Inferior parietal cortex (tissue), 1 donor: ENCODE measurements at regions not wholly inside any gene's neighbourhood (a gene's known extent, or its start where the extent isn't known, plus 50 kb on each side); places are given as distances from the start of the nearest gene placed in this dataset.
"Not testable (repeated sequence)": the region's sequence is repeated elsewhere in the genome, so short reads cannot be mapped to it uniquely, and the experiment has no call there.

Source experiments
- DNase-seq: peaks from one replicate; pipeline ENCODE4 v3.0.0-alpha.2; 2016; ENCODE audit errors: extremely low spot score

- DNase-seq = no peak
Measured at GRCh38 chr1:192862271-192862670, 53.4 kb downstream of the RGS2 start.

- no peak for DNase-seq
Measured at GRCh38 chr1:192866241-192866868, 57.5 kb downstream of the RGS2 start.

GRCh38 chr1:192867180-192867579 lies 58.3 kb downstream of the RGS2 start:
- no peak for DNase-seq

- no peak for DNase-seq
Measured at GRCh38 chr1:192869308-192869940, 60.6 kb downstream of the RGS2 start.

GRCh38 chr1:192872010-192872409 lies 63.2 kb downstream of the RGS2 start:
- no peak for DNase-seq

GRCh38 chr1:192873836-192874235 lies 65.0 kb downstream of the RGS2 start:
- DNase-seq = no peak

- no peak for DNase-seq
Measured at GRCh38 chr1:192876633-192877032, 67.8 kb downstream of the RGS2 start.

GRCh38 chr1:192877283-192877886 lies 68.5 kb downstream of the RGS2 start:
- DNase-seq = no peak

GRCh38 chr1:192878249-192878648 lies 69.4 kb downstream of the RGS2 start:
- DNase-seq = no peak

- DNase-seq = no peak
Measured at GRCh38 chr1:192879406-192879805, 70.6 kb downstream of the RGS2 start.

GRCh38 chr1:192880231-192880630 lies 71.4 kb downstream of the RGS2 start:
- no peak for DNase-seq

- DNase-seq = no peak
Measured at GRCh38 chr1:192884241-192884640, 75.4 kb downstream of the RGS2 start.

GRCh38 chr1:192885387-192885786 lies 76.5 kb downstream of the RGS2 start:
- DNase-seq = not testable (repeated sequence)

- DNase-seq = no peak
Measured at GRCh38 chr1:192887426-192887825, 78.6 kb downstream of the RGS2 start.

GRCh38 chr1:192888574-192888973 lies 79.7 kb downstream of the RGS2 start:
- no peak for DNase-seq

GRCh38 chr1:192889082-192889481 lies 80.2 kb downstream of the RGS2 start:
- DNase-seq = no peak

GRCh38 chr1:192890134-192890533 lies 81.3 kb downstream of the RGS2 start:
- no peak for DNase-seq

- no peak for DNase-seq
Measured at GRCh38 chr1:192892934-192893333, 84.1 kb downstream of the RGS2 start.

- not testable (repeated sequence) for DNase-seq
Measured at GRCh38 chr1:192895487-192895886, 86.6 kb downstream of the RGS2 start.

- DNase-seq = no peak
Measured at GRCh38 chr1:192896376-192896775, 87.5 kb downstream of the RGS2 start.

GRCh38 chr1:192901500-192901899 lies 92.7 kb downstream of the RGS2 start:
- DNase-seq = no peak

GRCh38 chr1:192903142-192903541 lies 94.3 kb downstream of the RGS2 start:
- DNase-seq = no peak

- peak; percentile 6 for DNase-seq
Measured at GRCh38 chr1:192904438-192904895, 95.6 kb downstream of the RGS2 start.
